Tibial artery (tissue), 4 donors: ENCODE measurements at regions not wholly inside any gene's neighbourhood (a gene's known extent, or its start where the extent isn't known, plus 50 kb on each side); places are given as distances from the start of the nearest gene placed in this dataset.
"Not testable (repeated sequence)": the region's sequence is repeated elsewhere in the genome, so short reads cannot be mapped to it uniquely, and the experiment has no call there.

Experiments
- DNase-seq, 2 donors: peaks; one replicate each; pipeline ENCODE4 v3.0.0-alpha.2; 2019
- H3K27ac ChIP-seq, 2 donors: fragments of 200-600 bp; sonication (generic) in 1 of 2; 1 replicate in 1 of 2; 2 replicates in 1 of 2; pipeline ENCODE4 v1.5.1; 2018 to 2019; ENCODE audit warnings: mild to moderate bottlenecking in 1 of 2
- H3K27me3 ChIP-seq, 2 donors: fragments of 200-600 bp; sonication (generic) in 1 of 2; one replicate each; pipeline versions ENCODE4 v1.5.1 to v1.6.0; 2016 to 2019
- H3K36me3 ChIP-seq, 3 donors: fragments of 200-600 bp; sonication (generic) in 2 of 3; one replicate each; pipeline ENCODE4 v1.5.1; 2016 to 2019; ENCODE audit warnings: mild to moderate bottlenecking in 2 of 3
- H3K4me1 ChIP-seq, 4 donors: fragments of 200-600 bp; sonication (generic) in 2 of 4; 1 replicate in 3 of 4; 2 replicates in 1 of 4; pipeline ENCODE4 v1.5.1; 2016 to 2019
- H3K4me3 ChIP-seq, 2 donors: fragments of 200-600 bp; sonication (generic) in 1 of 2; 1 replicate in 1 of 2; 2 replicates in 1 of 2; pipeline ENCODE4 v1.5.1; 2018 to 2019; ENCODE audit warnings: mild to moderate bottlenecking in 2 of 2
- H3K9me3 ChIP-seq, 3 donors: fragments of 200-600 bp; sonication (generic) in 1 of 3; one replicate each; pipeline ENCODE4 v1.5.1; 2016 to 2019
- CTCF ChIP-seq, 2 experiments: fragments of 200-600 bp in 1 of 2; fragments of 450-650 bp in 1 of 2; IDR thresholded peaks; one replicate each; pipeline ENCODE4 v1.5.1; 2017 to 2019; ENCODE audit warnings: antibody characterized with exemption in 2 of 2, mild to moderate bottlenecking in 1 of 2, moderate library complexity in 1 of 2
- intact Hi-C: fragments of 100-400 bp; cut with DNase I; formaldehyde crosslinking; loops from one replicate; pipeline ENCODE4 v1.15.0; 2023; ENCODE audit warnings: low total_unique reads

GRCh38 chr3:73187328-73187727 is 125.9 kb downstream of the EBLN2 start:
- no peak for DNase-seq
- no peaks in the 10 kb centered on the region for H3K27me3 ChIP-seq
- H3K27ac ChIP-seq = no peak overlapping the region
- TF ChIP-seq CTCF (IDR thresholded peaks at IDR 0.05) = no peak
- no peaks in the 10 kb centered on the region for H3K9me3 ChIP-seq
- H3K4me3 ChIP-seq = no peak overlapping the region
- no peaks in the 10 kb centered on the region for H3K36me3 ChIP-seq
- H3K4me1 ChIP-seq = peaks cover 0 to 10% (median 1%) of the 10 kb centered on the region in 4 donors
- intact Hi-C loops = no loop called here

- Histone ChIP-seq H3K36me3 (no peaks in the 10 kb centered on the region), H3K4me1 (peaks cover 0 to 10% (median 1%) of the 10 kb centered on the region in 4 donors), H3K9me3 (no peaks in the 10 kb centered on the region), H3K27me3 (no peaks in the 10 kb centered on the region), H3K4me3 (no peak overlapping the region), H3K27ac (no peak overlapping the region)
- no peak for TF ChIP-seq CTCF (IDR thresholded peaks at IDR 0.05)
- intact Hi-C loops = no loop called here
- DNase-seq = no peak
Measured at GRCh38 chr3:73188707-73189106, 127.2 kb downstream of the EBLN2 start.

GRCh38 chr3:73192036-73192738 is 130.7 kb downstream of the EBLN2 start:
- no peak for TF ChIP-seq CTCF (IDR thresholded peaks at IDR 0.05)

GRCh38 chr3:73193943-73194342 is 132.5 kb downstream of the EBLN2 start:
- peaks cover 0 to 10% (median 1%) of the 10 kb centered on the region in 4 donors for H3K4me1 ChIP-seq
- H3K4me3 ChIP-seq, H3K27me3 ChIP-seq, H3K36me3 ChIP-seq, intact Hi-C loops, H3K27ac ChIP-seq, H3K9me3 ChIP-seq, DNase-seq: not testable (repeated sequence)

More at GRCh38 chr3:73192036-73192738, 130.7 kb downstream of the EBLN2 start:
- Histone ChIP-seq H3K4me3 (no peak overlapping the region), H3K36me3 (no peaks in the 10 kb centered on the region), H3K9me3 (no peaks in the 10 kb centered on the region), H3K27me3 (no peaks in the 10 kb centered on the region), H3K4me1 (peaks cover 0 to 10% (median 1%) of the 10 kb centered on the region in 4 donors), H3K27ac (no peak overlapping the region)
- no peak for DNase-seq
- intact Hi-C loops = no loop called here

GRCh38 chr3:73197187-73197586 is 135.7 kb downstream of the EBLN2 start:
- no peaks in the 10 kb centered on the region for H3K36me3 ChIP-seq
- no peaks in the 10 kb centered on the region for H3K4me1 ChIP-seq
- no peak for TF ChIP-seq CTCF (IDR thresholded peaks at IDR 0.05)
- no peaks in the 10 kb centered on the region for H3K9me3 ChIP-seq
- intact Hi-C loops = no loop called here
- no peak overlapping the region for H3K4me3 ChIP-seq
- H3K27ac ChIP-seq = no peak overlapping the region
- H3K27me3 ChIP-seq = no peaks in the 10 kb centered on the region
- no peak for DNase-seq

- H3K4me1 ChIP-seq = no peaks in the 10 kb centered on the region
- H3K27me3 ChIP-seq = no peaks in the 10 kb centered on the region
- H3K36me3 ChIP-seq = no peaks in the 10 kb centered on the region
- intact Hi-C loops = no loop called here
- TF ChIP-seq CTCF (IDR thresholded peaks at IDR 0.05) = no peak
- H3K27ac ChIP-seq = no peak overlapping the region
- H3K4me3 ChIP-seq = no peak overlapping the region
- no peaks in the 10 kb centered on the region for H3K9me3 ChIP-seq
- no peak for DNase-seq
Measured at GRCh38 chr3:73203101-73203500, 141.6 kb downstream of the EBLN2 start.
